HG02642 (cell line): ENCODE measurements at regions not wholly inside any gene's neighbourhood (a gene's known extent, or its start where the extent isn't known, plus 50 kb on each side); places are given as distances from the start of the nearest gene placed in this dataset.

ENCODE experiments used
- ATAC-seq: cut with Tn5 transposase; IDR thresholded peaks from one replicate; pipeline ENCODE4 v1.9.1; 2021; ENCODE audit warnings: mild to moderate bottlenecking; ENCODE audit not compliant: unreplicated experiment, poor library complexity

- no peak for ATAC-seq
Measured at GRCh38 chr3:170757038-170757437, 113.0 kb downstream of the RPL22L1 start.

GRCh38 chr3:170754311-170754693 lies 115.7 kb downstream of the RPL22L1 start:
- ATAC-seq: no peak

GRCh38 chr3:170753421-170754310 lies 116.3 kb downstream of the RPL22L1 start:
- no peak for ATAC-seq

- ATAC-seq: no peak
Measured at GRCh38 chr3:170752571-170753155, 117.3 kb downstream of the RPL22L1 start.

GRCh38 chr3:170751899-170752293 lies 118.1 kb downstream of the RPL22L1 start:
- no peak for ATAC-seq

GRCh38 chr3:170751083-170751898 lies 118.7 kb downstream of the RPL22L1 start:
- no peak for ATAC-seq

GRCh38 chr3:170750478-170750830 lies 119.5 kb downstream of the RPL22L1 start:
- ATAC-seq: no peak

- no peak for ATAC-seq
Measured at GRCh38 chr3:170749765-170750477, 120.1 kb downstream of the RPL22L1 start.

GRCh38 chr3:170749185-170749584 lies 120.8 kb downstream of the RPL22L1 start:
- no peak for ATAC-seq

- ATAC-seq: no peak
Measured at GRCh38 chr3:170746175-170746942, 123.6 kb downstream of the RPL22L1 start.

GRCh38 chr3:170745211-170745718 lies 124.7 kb downstream of the RPL22L1 start:
- ATAC-seq: no peak

- ATAC-seq: no peak
Measured at GRCh38 chr3:170741756-170742529, 128.1 kb downstream of the RPL22L1 start.

- no peak for ATAC-seq
Measured at GRCh38 chr3:170740726-170741591, 129.0 kb downstream of the RPL22L1 start.

GRCh38 chr3:170740285-170740684 lies 129.7 kb downstream of the RPL22L1 start:
- ATAC-seq: no peak

- no peak for ATAC-seq
Measured at GRCh38 chr3:170739410-170739809, 130.6 kb downstream of the RPL22L1 start.

- ATAC-seq: no peak
Measured at GRCh38 chr3:170738766-170739165, 131.2 kb downstream of the RPL22L1 start.

- ATAC-seq: no peak
Measured at GRCh38 chr3:170737498-170738162, 132.4 kb downstream of the RPL22L1 start.
